HCT116 (cell line): ENCODE measurements at regions not wholly inside any gene's neighbourhood (a gene's known extent, or its start where the extent isn't known, plus 50 kb on each side); places are given as distances from the start of the nearest gene placed in this dataset.

Experiments
- ATAC-seq: fragments of 200-7000 bp; cut with Tn5 transposase; 2 replicates; pipeline ENCODE4 v1.9.1; 2020; ENCODE audit warnings: mild to moderate bottlenecking, moderate library complexity
- BruUV-seq: library from RNA; stranded (reverse); fragments of 400-500 nt; replicated peaks from 2 replicates; lab custom pipeline; 2021; lab: Mats Ljungman, UMichigan
- CTCF ChIA-PET: fragments of 300-600 bp; sonication (Branson Sonifier 250); formaldehyde crosslinking; loops from one replicate; lab custom pipeline; 2021; ENCODE audit warnings: antibody characterized with exemption; lab: Charles Lee
- POLR2A ChIA-PET: fragments of 300-600, 350-600 bp; sonication (Branson Sonifier 250); formaldehyde crosslinking; loops from one replicate; lab custom pipeline; 2021; ENCODE audit warnings: antibody characterized with exemption; lab: Charles Lee
- RAD21 ChIA-PET, 2 experiments: fragments of 300-600 bp; sonication (Branson Sonifier 250); formaldehyde crosslinking; loops; one replicate each; lab custom pipeline; 2023; ENCODE audit warnings: low total read pairs in 2 of 2; ENCODE audit not compliant: uncharacterized antibody in 2 of 2, unreplicated experiment in 2 of 2, low non-redundant PET in 1 of 2; lab: Charles Lee
- DNase-seq: peaks from one replicate; pipeline ENCODE4 v3.0.0-alpha.2; 2010; ENCODE audit warnings: low read depth, low spot score
- H2AFZ ChIP-seq: fragments of 200-600 bp; shearing (Covaris generic), sonication (generic); 2 replicates; pipeline ENCODE4 v1.6.1; 2017; ENCODE audit warnings: low read depth, mixed run types, mixed read lengths, antibody characterized with exemption, low read length; ENCODE audit not compliant: poor library complexity, severe bottlenecking
- H3K27ac ChIP-seq: 2 replicates; pipeline ENCODE4 v1.5.1; 2012; ENCODE audit warnings: low read depth, low read length
- H3K27me3 ChIP-seq: fragments of 200-600 bp; sonication (generic); 2 replicates; pipeline ENCODE4 v1.6.1; 2016; ENCODE audit warnings: mixed run types, low read length, mixed read lengths; ENCODE audit not compliant: insufficient read depth
- H3K36me3 ChIP-seq, 2 experiments: fragments of 200-500 bp in 1 of 2; fragments of 200-600 bp in 1 of 2; sonication (Bioruptor generic) in 1 of 2; sonication (generic) in 1 of 2; 2 replicates each; pipeline versions ENCODE4 v1.5.1 to v1.6.1; 2014 to 2016; ENCODE audit warnings: low read length in 2 of 2, inconsistent platforms in 1 of 2, mixed read lengths in 1 of 2, mixed run types in 1 of 2; ENCODE audit not compliant: insufficient read depth in 2 of 2, control insufficient read depth in 1 of 2
- H3K4me1 ChIP-seq, 2 experiments: fragments of 200-600 bp in 1 of 2; sonication (generic) in 1 of 2; 2 replicates each; pipeline versions ENCODE4 v1.5.1 to v1.6.1; 2012 to 2017; ENCODE audit warnings: low read length in 2 of 2, inconsistent platforms in 1 of 2, mild to moderate bottlenecking in 1 of 2, mixed read lengths in 1 of 2, mixed run types in 1 of 2, moderate library complexity in 1 of 2; ENCODE audit not compliant: insufficient read depth in 2 of 2, control insufficient read depth in 1 of 2
- H3K4me2 ChIP-seq: fragments of 200-600 bp; sonication (generic); 2 replicates; pipeline ENCODE4 v1.6.1; 2017; ENCODE audit warnings: mixed run types, low read length, mixed read lengths
- H3K4me3 ChIP-seq, 2 experiments: fragments of 200-600 bp in 1 of 2; sonication (generic) in 1 of 2; replicated peaks in 1 of 2; 2 replicates each; pipeline ENCODE4 v1.5.1; 2011 to 2016; ENCODE audit warnings: low read length in 2 of 2, control low read depth in 1 of 2, low read depth in 1 of 2, mild to moderate bottlenecking in 1 of 2, mixed read lengths in 1 of 2, mixed run types in 1 of 2
- H3K79me2 ChIP-seq: fragments of 200-600 bp; sonication (generic); 2 replicates; pipeline ENCODE4 v1.6.1; 2017; ENCODE audit warnings: mild to moderate bottlenecking, mixed run types, low read length, moderate library complexity, mixed read lengths; ENCODE audit not compliant: insufficient read depth
- H3K9ac ChIP-seq: fragments of 200-600 bp; sonication (generic); 2 replicates; pipeline ENCODE4 v1.6.1; 2016; ENCODE audit warnings: low read length, mixed read lengths
- H3K9me2 ChIP-seq: fragments of 200-600 bp; sonication (generic), shearing (Covaris generic); 2 replicates; pipeline ENCODE4 v1.6.1; 2017; ENCODE audit warnings: mixed run types, mild to moderate bottlenecking, moderate library complexity; ENCODE audit not compliant: insufficient read depth
- H3K9me3 ChIP-seq, 2 experiments: fragments of 200-500 bp in 1 of 2; fragments of 200-600 bp in 1 of 2; sonication (Bioruptor generic) in 1 of 2; sonication (generic) in 1 of 2; 2 replicates each; pipeline ENCODE4 v1.6.1; 2014 to 2017; ENCODE audit warnings: low read length in 2 of 2, mixed read lengths in 2 of 2, inconsistent platforms in 1 of 2, low read depth in 1 of 2, mild to moderate bottlenecking in 1 of 2, mixed run types in 1 of 2, moderate library complexity in 1 of 2; ENCODE audit not compliant: control insufficient read depth in 1 of 2, insufficient read depth in 1 of 2
- H4K20me1 ChIP-seq: fragments of 200-600 bp; sonication (generic), shearing (Covaris generic); 2 replicates; pipeline ENCODE4 v1.6.1; 2017; ENCODE audit warnings: mixed run types, mild to moderate bottlenecking, moderate library complexity; ENCODE audit not compliant: insufficient read depth
- CBX3 ChIP-seq: IDR thresholded peaks from 2 replicates; pipeline ENCODE4 v1.6.1; 2012; ENCODE audit warnings: low read depth
- CEBPB ChIP-seq: IDR thresholded peaks from 2 replicates; pipeline ENCODE4 v1.6.1; 2012; ENCODE audit warnings: low read depth
- CTCF ChIP-seq, 3 experiments: fragments of 200-600 bp in 1 of 3; sonication (generic) in 1 of 3; IDR thresholded peaks in 2 of 3; conservative IDR thresholded peaks in 1 of 3; 2 replicates each; pipeline ENCODE4 v1.5.1; 2012 to 2017; ENCODE audit warnings: low read depth in 2 of 3, low read length in 2 of 3, antibody characterized with exemption in 1 of 3, borderline replicate concordance in 1 of 3, control low read depth in 1 of 3, mild to moderate bottlenecking in 1 of 3, mixed read lengths in 1 of 3, mixed run types in 1 of 3, moderate library complexity in 1 of 3; ENCODE audit not compliant: insufficient read depth in 1 of 3
- FOSL1 ChIP-seq: IDR thresholded peaks from 2 replicates; pipeline ENCODE4 v1.6.1; 2012; ENCODE audit warnings: low read depth
- JUND ChIP-seq: IDR thresholded peaks from 2 replicates; pipeline ENCODE4 v1.6.1; 2012
- MAX ChIP-seq: IDR thresholded peaks from 2 replicates; pipeline ENCODE4 v1.6.1; 2012
- POLR2A ChIP-seq: IDR thresholded peaks from 2 replicates; pipeline ENCODE4 v1.7.0; 2011; ENCODE audit warnings: borderline replicate concordance; ENCODE audit not compliant: insufficient read depth, insufficient read length; ENCODE audit errors: extremely low read depth
- POLR2AphosphoS5 ChIP-seq: IDR thresholded peaks from 2 replicates; pipeline ENCODE4 v1.6.1; 2011; ENCODE audit warnings: mild to moderate bottlenecking, low read depth, low read length, moderate library complexity
- RAD21 ChIP-seq: IDR thresholded peaks from 2 replicates; pipeline ENCODE4 v1.6.1; 2012; ENCODE audit warnings: low read depth, mild to moderate bottlenecking
- SIN3A ChIP-seq: IDR thresholded peaks from 2 replicates; pipeline ENCODE4 v1.6.1; 2012; ENCODE audit warnings: low read depth
- SRF ChIP-seq: IDR thresholded peaks from 2 replicates; pipeline ENCODE4 v1.6.1; 2012; ENCODE audit warnings: low read depth
- YY1 ChIP-seq: IDR thresholded peaks from 2 replicates; pipeline ENCODE4 v1.6.1; 2011; ENCODE audit warnings: low read length, low read depth, moderate library complexity, mild to moderate bottlenecking; ENCODE audit not compliant: insufficient replicate concordance; ENCODE audit errors: extremely low read depth
- ZBTB33 ChIP-seq: IDR thresholded peaks from 2 replicates; pipeline ENCODE4 v1.6.1; 2011; ENCODE audit warnings: mild to moderate bottlenecking, low read length, moderate library complexity; ENCODE audit not compliant: insufficient replicate concordance; ENCODE audit errors: extremely low read depth
- ZFX ChIP-seq: fragments of 450-650 bp; IDR thresholded peaks from 2 replicates; pipeline ENCODE4 v1.6.1; 2017
- intact Hi-C: fragments of 100-400 bp; cut with micrococcal nuclease; formaldehyde crosslinking; loops from 2 replicates; pipeline ENCODE4 v1.10.0; 2022

- no peak for TF ChIP-seq CEBPB
- no peak for TF ChIP-seq POLR2AphosphoS5
- no peak for TF ChIP-seq JUND
- TF ChIP-seq ZBTB33: no peak
- no peak for TF ChIP-seq ZFX
- no peak overlapping the region for H3K9ac ChIP-seq
- no peak overlapping the region for H2AFZ ChIP-seq
- ChIA-PET CTCF (no interaction called here), POLR2A (no interaction called here), RAD21 (no interaction called here)
- no peaks in the 10 kb centered on the region for H4K20me1 ChIP-seq
- intact Hi-C loops: no loop called here
- BruUV-seq: no TSS peak
- H3K4me2 ChIP-seq: no peak overlapping the region
- no peaks in the 10 kb centered on the region for H3K79me2 ChIP-seq
- H3K4me1 ChIP-seq: no peaks in the 10 kb centered on the region
- no peak overlapping the region for H3K27ac ChIP-seq
- H3K36me3 ChIP-seq: no peaks in the 10 kb centered on the region
- ATAC-seq: no peak
- no peaks in the 10 kb centered on the region for H3K9me3 ChIP-seq
- no peak for DNase-seq
- no peaks in the 10 kb centered on the region for H3K27me3 ChIP-seq
- no peak overlapping the region for H3K4me3 ChIP-seq
- H3K9me2 ChIP-seq: no peaks in the 10 kb centered on the region
Measured at GRCh38 chrX:69089203-69089602, 76.0 kb downstream of the PJA1 start.

GRCh38 chrX:69088171-69088938 is 76.9 kb downstream of the PJA1 start:
- no peak overlapping the region for H3K9ac ChIP-seq
- H3K27me3 ChIP-seq: no peaks in the 10 kb centered on the region
- ChIA-PET POLR2A (no interaction called here), CTCF (no interaction called here), RAD21 (no interaction called here)
- H4K20me1 ChIP-seq: no peaks in the 10 kb centered on the region
- no peaks in the 10 kb centered on the region for H3K79me2 ChIP-seq
- ATAC-seq (no peak), DNase-seq (no peak)
- H3K4me1 ChIP-seq: no peaks in the 10 kb centered on the region
- no peaks in the 10 kb centered on the region for H3K9me2 ChIP-seq
- no peak overlapping the region for H2AFZ ChIP-seq
- BruUV-seq: no TSS peak
- no peak overlapping the region for H3K4me3 ChIP-seq
- H3K4me2 ChIP-seq: no peak overlapping the region
- intact Hi-C loops: no loop called here
- H3K9me3 ChIP-seq: no peaks in the 10 kb centered on the region
- H3K27ac ChIP-seq: no peak overlapping the region
- H3K36me3 ChIP-seq: no peaks in the 10 kb centered on the region
- TF ChIP-seq CTCF (IDR thresholded peaks at IDR 0.05 in 2 of 3, conservative IDR thresholded peaks at IDR 0.05 in 1 of 3; ENCODE audit: borderline replicate concordance in 1 of 3, insufficient read depth in 1 of 3, low read depth in 2 of 3, low read length in 2 of 3) (no peak), FOSL1 (no peak), JUND (no peak), SRF (no peak), SIN3A (no peak), YY1 (no peak), POLR2AphosphoS5 (no peak), CBX3 (no peak), MAX (no peak), RAD21 (no peak), POLR2A (no peak)
